ENCODE measurements at regions not wholly inside any gene's neighbourhood (a gene's known extent, or its start where the extent isn't known, plus 50 kb on each side); places are given as distances from the start of the nearest gene placed in this dataset.
"Not testable (repeated sequence)": the region's sequence is repeated elsewhere in the genome, so short reads cannot be mapped to it uniquely, and the experiment has no call there.

DNA sequence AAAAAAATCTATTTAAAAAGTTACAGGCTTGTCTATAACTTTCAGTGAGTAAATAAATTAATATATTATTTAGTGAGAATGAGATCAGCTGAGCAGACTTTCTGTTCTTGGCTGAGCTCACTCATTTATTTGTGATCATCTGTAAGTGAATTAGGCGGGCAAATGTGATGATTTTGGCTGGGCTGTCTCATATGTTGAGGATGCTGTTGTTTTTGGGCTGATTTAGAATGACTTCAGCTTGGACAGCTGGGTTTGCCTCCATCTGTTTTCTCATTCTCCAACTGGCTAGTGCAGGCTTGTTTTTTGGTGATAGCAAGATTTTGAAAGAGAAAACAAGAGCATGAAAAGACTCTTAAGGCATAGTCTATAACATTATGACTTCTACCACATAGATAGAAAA lies 475.8 kb upstream of the OLFM3 start:
- no peak for DNase-seq (ENCODE audit: low read depth)
- TF ChIP-seq, protein P1, sequence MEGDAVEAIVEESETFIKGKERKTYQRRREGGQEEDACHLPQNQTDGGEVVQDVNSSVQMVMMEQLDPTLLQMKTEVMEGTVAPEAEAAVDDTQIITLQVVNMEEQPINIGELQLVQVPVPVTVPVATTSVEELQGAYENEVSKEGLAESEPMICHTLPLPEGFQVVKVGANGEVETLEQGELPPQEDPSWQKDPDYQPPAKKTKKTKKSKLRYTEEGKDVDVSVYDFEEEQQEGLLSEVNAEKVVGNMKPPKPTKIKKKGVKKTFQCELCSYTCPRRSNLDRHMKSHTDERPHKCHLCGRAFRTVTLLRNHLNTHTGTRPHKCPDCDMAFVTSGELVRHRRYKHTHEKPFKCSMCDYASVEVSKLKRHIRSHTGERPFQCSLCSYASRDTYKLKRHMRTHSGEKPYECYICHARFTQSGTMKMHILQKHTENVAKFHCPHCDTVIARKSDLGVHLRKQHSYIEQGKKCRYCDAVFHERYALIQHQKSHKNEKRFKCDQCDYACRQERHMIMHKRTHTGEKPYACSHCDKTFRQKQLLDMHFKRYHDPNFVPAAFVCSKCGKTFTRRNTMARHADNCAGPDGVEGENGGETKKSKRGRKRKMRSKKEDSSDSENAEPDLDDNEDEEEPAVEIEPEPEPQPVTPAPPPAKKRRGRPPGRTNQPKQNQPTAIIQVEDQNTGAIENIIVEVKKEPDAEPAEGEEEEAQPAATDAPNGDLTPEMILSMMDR (IDR thresholded peaks at IDR 0.05; ENCODE audit: low read depth, low read length, missing control alignments): no peak
- no peak overlapping the region for H3K4me3 ChIP-seq (ENCODE audit: low read depth, low read length)

DNA sequence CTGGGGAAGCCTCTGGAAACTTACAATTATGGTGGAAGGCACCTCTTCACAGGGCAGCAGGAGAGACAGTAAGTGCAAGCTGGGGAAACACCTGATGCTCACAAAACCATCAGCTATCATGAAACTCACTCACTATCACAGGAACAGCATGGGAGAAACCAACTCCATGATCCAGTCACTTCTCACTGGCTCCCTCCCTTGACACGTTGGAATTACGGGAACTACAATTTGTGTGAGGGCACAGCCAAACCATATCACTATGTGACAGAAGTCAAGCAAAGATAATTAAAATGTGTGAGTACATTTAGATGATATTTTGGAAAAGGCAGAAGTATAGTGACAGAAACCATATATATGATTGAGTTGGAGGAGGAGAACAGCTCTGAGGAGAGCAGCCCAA lies 474.0 kb upstream of the OLFM3 start:
- no peak overlapping the region for H3K4me3 ChIP-seq (ENCODE audit: low read depth, low read length)
- no peak for DNase-seq (ENCODE audit: low read depth)
- TF ChIP-seq, protein P1 (IDR thresholded peaks at IDR 0.05; ENCODE audit: low read depth, low read length, missing control alignments): no peak

DNA sequence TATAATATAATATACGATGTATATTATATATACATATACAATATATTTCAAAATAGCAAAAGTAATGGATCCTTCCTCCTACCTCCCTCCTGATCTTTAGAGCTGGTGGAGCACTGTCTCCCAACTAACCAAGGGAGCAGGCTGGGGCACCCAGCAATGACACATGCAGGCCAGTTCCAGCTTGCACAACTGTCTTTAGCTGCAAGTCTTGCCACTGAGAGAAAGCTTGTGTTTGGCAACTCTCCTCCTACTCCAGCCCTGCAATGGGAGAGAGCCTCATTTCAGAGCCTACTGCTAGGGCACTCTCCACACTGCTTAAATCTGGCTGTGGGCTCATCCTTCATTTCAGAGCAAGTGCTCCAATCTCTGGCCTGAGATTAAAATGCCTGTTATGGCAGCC lies 469.8 kb upstream of the OLFM3 start:
- no peak for DNase-seq (ENCODE audit: low read depth)
- H3K4me3 ChIP-seq (ENCODE audit: low read depth, low read length): no peak overlapping the region
- TF ChIP-seq, protein P1 (IDR thresholded peaks at IDR 0.05; ENCODE audit: low read depth, low read length, missing control alignments): no peak

DNA sequence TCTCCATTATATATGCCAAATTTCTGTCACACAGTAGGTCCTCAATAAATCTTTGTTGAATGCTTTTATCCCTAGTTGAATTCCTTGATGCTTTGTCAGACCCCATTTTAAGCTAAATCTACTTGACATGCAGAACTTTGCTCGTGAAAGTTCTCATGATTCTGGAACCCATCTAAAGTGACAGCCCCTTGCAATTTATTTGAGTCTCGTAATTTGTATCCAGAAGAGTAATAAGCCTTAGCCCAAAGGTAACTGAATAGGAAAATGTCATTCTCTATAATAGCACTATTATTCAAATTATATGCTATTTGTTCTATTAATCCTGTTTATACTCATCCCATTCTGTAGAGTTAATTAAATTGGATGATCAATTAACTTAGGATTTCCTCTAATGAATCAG lies 466.6 kb upstream of the OLFM3 start:
- DNase-seq (ENCODE audit: low read depth): no peak
- TF ChIP-seq, protein P1 (IDR thresholded peaks at IDR 0.05; ENCODE audit: low read depth, low read length, missing control alignments): no peak
- H3K4me3 ChIP-seq (ENCODE audit: low read depth, low read length): no peak overlapping the region

DNA sequence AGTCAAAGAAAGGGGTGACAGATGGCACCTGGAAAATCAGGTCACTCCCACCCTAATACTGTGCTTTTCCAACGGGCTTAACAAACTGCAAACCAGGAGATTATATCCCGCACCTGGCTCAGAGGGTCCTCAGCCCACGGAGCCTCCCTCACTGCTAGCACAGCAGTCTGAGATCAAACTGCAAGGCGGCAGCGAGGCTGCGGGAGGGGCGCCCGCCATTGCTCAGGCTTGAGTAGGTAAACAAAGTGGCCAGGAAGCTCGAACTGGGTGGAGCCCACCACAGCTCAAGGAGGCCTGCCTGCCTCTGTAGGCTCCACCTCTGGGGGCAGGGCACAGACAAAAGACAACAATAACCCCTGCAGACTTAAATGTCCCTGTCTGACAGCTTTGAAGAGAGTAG lies 445.6 kb upstream of the OLFM3 start:
- H3K4me3 ChIP-seq (ENCODE audit: low read depth, low read length); DNase-seq (ENCODE audit: low read depth): not testable (repeated sequence)

DNA sequence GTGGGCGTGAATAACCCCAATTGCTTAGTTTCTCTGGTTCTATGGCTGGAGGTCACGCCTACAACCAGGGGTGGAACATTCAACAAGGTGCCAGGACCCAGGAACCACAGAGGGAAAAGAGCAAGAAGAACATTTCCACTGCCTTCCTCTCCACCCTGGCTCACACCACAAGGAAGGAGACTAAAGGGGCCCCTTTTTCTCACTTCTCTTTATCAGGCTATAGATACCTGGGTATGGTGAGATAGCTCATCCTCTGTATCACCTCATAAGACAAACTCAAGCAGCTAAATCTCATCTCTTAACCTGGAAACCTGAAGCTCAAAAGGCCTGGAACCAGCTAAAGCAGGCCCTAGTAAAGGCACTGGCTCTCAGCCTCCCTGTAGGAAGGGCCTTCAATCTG lies 438.8 kb upstream of the OLFM3 start:
- TF ChIP-seq, protein P1 (IDR thresholded peaks at IDR 0.05; ENCODE audit: low read depth, low read length, missing control alignments): no peak
- no peak overlapping the region for H3K4me3 ChIP-seq (ENCODE audit: low read depth, low read length)
- no peak for DNase-seq (ENCODE audit: low read depth)

DNA sequence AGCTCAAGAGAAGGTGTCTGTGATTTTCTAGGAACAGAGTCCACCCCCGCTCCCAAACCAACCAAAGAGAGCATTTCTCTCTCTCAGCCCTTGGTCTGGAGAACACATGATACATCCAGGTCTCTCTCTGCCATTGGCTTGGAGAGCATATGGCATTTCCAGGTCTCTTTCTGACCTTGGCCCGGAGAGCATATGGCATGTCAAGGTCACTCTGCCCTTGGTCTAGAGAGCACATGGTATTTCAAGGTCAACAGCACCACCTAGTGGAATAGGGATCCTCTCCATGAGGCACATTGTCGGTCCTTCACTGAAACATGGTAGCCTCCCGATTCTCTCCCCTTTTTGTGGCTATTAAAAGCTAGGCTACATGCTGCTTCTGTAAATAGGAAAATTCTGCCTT lies 437.7 kb upstream of the OLFM3 start:
- DNase-seq (ENCODE audit: low read depth): peak; percentile 19
- H3K4me3 ChIP-seq (ENCODE audit: low read depth, low read length): no peak overlapping the region
- TF ChIP-seq, protein P1 (IDR thresholded peaks at IDR 0.05; ENCODE audit: low read depth, low read length, missing control alignments): peak; percentile 67

DNA sequence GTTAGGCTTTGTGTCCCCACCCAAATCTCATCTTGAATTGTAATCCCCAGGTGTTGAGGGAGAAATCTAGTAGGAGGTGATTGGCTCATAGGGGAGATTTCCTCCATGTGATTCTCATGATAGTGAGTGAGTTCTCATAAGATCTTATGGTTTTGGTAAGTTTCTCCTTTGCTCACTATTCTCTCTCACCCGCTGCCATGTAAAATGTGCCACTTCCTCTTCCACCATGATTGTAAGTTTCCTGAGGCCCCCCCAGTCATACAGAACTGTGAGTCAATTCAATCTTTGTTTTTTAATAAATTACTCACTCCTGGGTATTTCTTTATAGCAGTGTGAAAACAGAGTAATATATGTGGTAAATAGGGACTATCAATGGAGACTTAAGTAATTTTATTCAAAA lies 434.5 kb upstream of the OLFM3 start:
- no peak overlapping the region for H3K4me3 ChIP-seq (ENCODE audit: low read depth, low read length)
- no peak for DNase-seq (ENCODE audit: low read depth)
- TF ChIP-seq, protein P1 (IDR thresholded peaks at IDR 0.05; ENCODE audit: low read depth, low read length, missing control alignments): no peak

All from GM12864 (cell line).